HAP-1 (cell line): ENCODE measurements at regions not wholly inside any gene's neighbourhood (a gene's known extent, or its start where the extent isn't known, plus 50 kb on each side); places are given as distances from the start of the nearest gene placed in this dataset.
"Not testable (repeated sequence)": the region's sequence is repeated elsewhere in the genome, so short reads cannot be mapped to it uniquely, and the experiment has no call there.

Source experiments
- DNase-seq, 2 experiments: peaks; one replicate each; pipeline ENCODE4 v3.0.0-alpha.2; 2016 to 2020; ENCODE audit warnings: low spot score in 2 of 2
- H3K27me3 ChIP-seq: fragments of 250-450 bp; sonication (Bioruptor Pico); 2 replicates; pipeline ENCODE4 v1.5.1; 2020; ENCODE audit warnings: low read depth, mild to moderate bottlenecking, moderate library complexity
- H3K36me3 ChIP-seq: fragments of 250-450 bp; sonication (Bioruptor Pico); replicated peaks from 2 replicates; pipeline ENCODE4 v1.5.1; 2020; ENCODE audit warnings: mild to moderate bottlenecking
- H3K4me1 ChIP-seq: fragments of 250-450 bp; sonication (Bioruptor Pico); 2 replicates; pipeline ENCODE4 v1.5.1; 2020; ENCODE audit warnings: mild to moderate bottlenecking
- H3K4me3 ChIP-seq: fragments of 250-450 bp; sonication (Bioruptor Pico); 2 replicates; pipeline ENCODE4 v1.5.1; 2020; ENCODE audit warnings: mild to moderate bottlenecking, moderate library complexity
- H3K9me3 ChIP-seq: fragments of 250-450 bp; sonication (Bioruptor Pico); 2 replicates; pipeline ENCODE4 v1.5.1; 2020; ENCODE audit warnings: mild to moderate bottlenecking, moderate library complexity
- in situ Hi-C: fragments of 300-500 bp; cut with MboI; formaldehyde crosslinking; loops from 3 replicates; pipeline ENCODE4 v1.14.3; 2020; ENCODE audit warnings: low sequenced_read_pairs, inconsistent platforms, mixed read lengths

- H3K4me3 ChIP-seq = no peak overlapping the region
- no peaks in the 10 kb centered on the region for H3K9me3 ChIP-seq
- in situ Hi-C loops = loop anchor here (5.0 to 10.0 kb wide), 2 partner anchors 276 to 358 kb away; no protein-coding TSS in a partner anchor
- no peaks in the 10 kb centered on the region; the same call in 1 of the 2 replicates for H3K27me3 ChIP-seq
- no peaks in the 10 kb centered on the region for H3K4me1 ChIP-seq
- H3K36me3 ChIP-seq = no peaks in the 10 kb centered on the region
- DNase-seq = no peak
Observed at GRCh38 chr11:100576718-100577021, 110.4 kb upstream of the ARHGAP42 start.

- no peaks in the 10 kb centered on the region for H3K4me1 ChIP-seq
- no peak overlapping the region for H3K4me3 ChIP-seq
- no peak for DNase-seq
- in situ Hi-C loops = loop anchor here (5.0 to 10.0 kb wide), 2 partner anchors 273 to 356 kb away; no protein-coding TSS in a partner anchor
- H3K9me3 ChIP-seq = no peaks in the 10 kb centered on the region
- no peaks in the 10 kb centered on the region for H3K36me3 ChIP-seq
- no peaks in the 10 kb centered on the region; the same call in 1 of the 2 replicates for H3K27me3 ChIP-seq
Observed at GRCh38 chr11:100578831-100579311, 108.2 kb upstream of the ARHGAP42 start.

GRCh38 chr11:100581318-100581717 lies 105.8 kb upstream of the ARHGAP42 start:
- in situ Hi-C loops = no loop called here

GRCh38 chr11:100584201-100584985 lies 102.7 kb upstream of the ARHGAP42 start:
- H3K36me3 ChIP-seq = no peaks in the 10 kb centered on the region
- H3K9me3 ChIP-seq = no peaks in the 10 kb centered on the region
- H3K27me3 ChIP-seq = no peaks in the 10 kb centered on the region
- DNase-seq = no peak
- no peak overlapping the region for H3K4me3 ChIP-seq
- no peaks in the 10 kb centered on the region for H3K4me1 ChIP-seq
- in situ Hi-C loops = no loop called here

More at GRCh38 chr11:100581318-100581717, 105.8 kb upstream of the ARHGAP42 start:
- DNase-seq = no peak
- Histone ChIP-seq H3K27me3 (no peaks in the 10 kb centered on the region; the same call in 1 of the 2 replicates), H3K9me3 (no peaks in the 10 kb centered on the region), H3K36me3 (no peaks in the 10 kb centered on the region), H3K4me3 (no peak overlapping the region), H3K4me1 (no peaks in the 10 kb centered on the region)

- in situ Hi-C loops = no loop called here
- DNase-seq = no peak
Observed at GRCh38 chr11:100585728-100586127, 101.4 kb upstream of the ARHGAP42 start.

GRCh38 chr11:100586361-100587101 lies 100.6 kb upstream of the ARHGAP42 start:
- Histone ChIP-seq H3K9me3 (no peaks in the 10 kb centered on the region), H3K4me3 (no peak overlapping the region), H3K36me3 (no peaks in the 10 kb centered on the region), H3K4me1 (no peaks in the 10 kb centered on the region), H3K27me3 (peaks cover 6% of the 10 kb centered on the region; the same call in 1 of the 2 replicates)
- in situ Hi-C loops = no loop called here
- no peak for DNase-seq

More at GRCh38 chr11:100585728-100586127, 101.4 kb upstream of the ARHGAP42 start:
- Histone ChIP-seq H3K27me3 (peaks cover 6% of the 10 kb centered on the region; the same call in 1 of the 2 replicates), H3K9me3 (no peaks in the 10 kb centered on the region), H3K36me3 (no peaks in the 10 kb centered on the region), H3K4me1 (no peaks in the 10 kb centered on the region), H3K4me3 (no peak overlapping the region)

- Histone ChIP-seq H3K4me3 (no peak overlapping the region), H3K9me3 (no peaks in the 10 kb centered on the region), H3K36me3 (no peaks in the 10 kb centered on the region), H3K4me1 (no peaks in the 10 kb centered on the region), H3K27me3 (peaks cover 6% of the 10 kb centered on the region; the same call in 1 of the 2 replicates)
- no peak for DNase-seq
- in situ Hi-C loops = no loop called here
Observed at GRCh38 chr11:100592619-100593260, 94.3 kb upstream of the ARHGAP42 start.

GRCh38 chr11:100593291-100593690 lies 93.8 kb upstream of the ARHGAP42 start:
- DNase-seq = no peak
- Histone ChIP-seq H3K27me3 (peaks cover 6% of the 10 kb centered on the region; the same call in 1 of the 2 replicates), H3K9me3 (no peaks in the 10 kb centered on the region), H3K4me1 (no peaks in the 10 kb centered on the region), H3K36me3 (no peaks in the 10 kb centered on the region), H3K4me3 (no peak overlapping the region)
- in situ Hi-C loops = no loop called here

GRCh38 chr11:100594320-100594719 lies 92.8 kb upstream of the ARHGAP42 start:
- Histone ChIP-seq H3K4me1 (no peaks in the 10 kb centered on the region), H3K9me3 (no peaks in the 10 kb centered on the region), H3K4me3 (no peak overlapping the region), H3K27me3 (peaks cover 6% of the 10 kb centered on the region; the same call in 1 of the 2 replicates), H3K36me3 (no peaks in the 10 kb centered on the region)
- in situ Hi-C loops = no loop called here
- no peak for DNase-seq

- no peaks in the 10 kb centered on the region for H3K36me3 ChIP-seq
- no peaks in the 10 kb centered on the region for H3K9me3 ChIP-seq
- no peaks in the 10 kb centered on the region for H3K27me3 ChIP-seq
- no peak for DNase-seq
- H3K4me1 ChIP-seq = no peaks in the 10 kb centered on the region
- in situ Hi-C loops = no loop called here
- no peak overlapping the region for H3K4me3 ChIP-seq
Observed at GRCh38 chr11:100600941-100601340, 86.1 kb upstream of the ARHGAP42 start.

GRCh38 chr11:100602716-100603115 lies 84.4 kb upstream of the ARHGAP42 start:
- H3K4me3 ChIP-seq = no peak overlapping the region
- no peak for DNase-seq
- no peaks in the 10 kb centered on the region for H3K9me3 ChIP-seq
- in situ Hi-C loops = no loop called here
- H3K4me1 ChIP-seq = no peaks in the 10 kb centered on the region
- H3K27me3 ChIP-seq = no peaks in the 10 kb centered on the region
- H3K36me3 ChIP-seq = no peaks in the 10 kb centered on the region

- H3K4me3 ChIP-seq, H3K4me1 ChIP-seq, H3K36me3 ChIP-seq, DNase-seq, H3K9me3 ChIP-seq, in situ Hi-C loops, H3K27me3 ChIP-seq: not testable (repeated sequence)
Observed at GRCh38 chr11:100607761-100608160, 79.3 kb upstream of the ARHGAP42 start.

GRCh38 chr11:100612766-100613165 lies 74.3 kb upstream of the ARHGAP42 start:
- H3K4me1 ChIP-seq = no peaks in the 10 kb centered on the region
- H3K9me3 ChIP-seq = no peaks in the 10 kb centered on the region
- in situ Hi-C loops = no loop called here
- no peaks in the 10 kb centered on the region for H3K27me3 ChIP-seq
- no peak overlapping the region for H3K4me3 ChIP-seq
- H3K36me3 ChIP-seq = no peaks in the 10 kb centered on the region
- no peak for DNase-seq
